Endodermal cell (in vitro differentiated cells): ENCODE measurements at regions not wholly inside any gene's neighbourhood (a gene's known extent, or its start where the extent isn't known, plus 50 kb on each side); places are given as distances from the start of the nearest gene placed in this dataset.
A peak's percentile ranks its signal among the peaks of the same experiment; 100 is the strongest.

Experiments used
- DNase-seq: peaks from one replicate; pipeline ENCODE4 v3.0.0-alpha.2; 2017
- H3K27ac ChIP-seq: 2 replicates; pipeline ENCODE4 v1.5.1; 2013; ENCODE audit warnings: mild to moderate bottlenecking, low read depth, low read length, moderate library complexity
- H3K27me3 ChIP-seq: 2 replicates; pipeline ENCODE4 v1.6.1; 2013; ENCODE audit warnings: mild to moderate bottlenecking, low read length, moderate library complexity; ENCODE audit not compliant: insufficient read depth, control insufficient read depth, poor library complexity, severe bottlenecking
- H3K36me3 ChIP-seq: 2 replicates; pipeline ENCODE4 v1.7.0; 2013; ENCODE audit warnings: mild to moderate bottlenecking, low read length, moderate library complexity; ENCODE audit not compliant: control insufficient read depth, insufficient read depth
- H3K4me1 ChIP-seq: one replicate; pipeline ENCODE4 v1.7.0; 2013; ENCODE audit warnings: low read length; ENCODE audit not compliant: control insufficient read depth, insufficient read depth
- H3K4me3 ChIP-seq: 2 replicates; pipeline ENCODE4 v1.5.1; 2013; ENCODE audit warnings: mild to moderate bottlenecking, low read length, moderate library complexity
- H3K9ac ChIP-seq: 2 replicates; pipeline ENCODE4 v1.6.1; 2013; ENCODE audit warnings: mild to moderate bottlenecking, low read length, moderate library complexity; ENCODE audit not compliant: poor library complexity, severe bottlenecking; ENCODE audit errors: extremely low read depth
- H3K9me3 ChIP-seq: 2 replicates; pipeline ENCODE4 v1.6.1; 2013; ENCODE audit warnings: mild to moderate bottlenecking, low read length, moderate library complexity; ENCODE audit not compliant: control insufficient read depth
- H3K27ac Mint-ChIP-seq: 2 replicates; pipeline ENCODE4 v1.8.0; 2020; ENCODE audit warnings: mixed read lengths
- H3K27me3 Mint-ChIP-seq: 2 replicates; pipeline ENCODE4 v1.8.0; 2021; ENCODE audit warnings: mild to moderate bottlenecking, mixed read lengths; ENCODE audit not compliant: insufficient read depth
- H3K36me3 Mint-ChIP-seq: 2 replicates; pipeline ENCODE4 v1.8.0; 2020; ENCODE audit warnings: low read depth, mixed read lengths
- H3K4me1 Mint-ChIP-seq: 2 replicates; pipeline ENCODE4 v1.8.0; 2020; ENCODE audit warnings: mixed read lengths
- H3K4me3 Mint-ChIP-seq: 2 replicates; pipeline ENCODE4 v1.8.0; 2020; ENCODE audit warnings: mild to moderate bottlenecking, moderate library complexity, mixed read lengths
- H3K9me3 Mint-ChIP-seq: 2 replicates; pipeline ENCODE4 v1.8.0; 2020; ENCODE audit warnings: mild to moderate bottlenecking, mixed read lengths
- WGBS, 2 experiments: methylation state at CpG; one replicate each; pipeline versions ENCODE4 v1.1.5 to v1.1.7; 2013; ENCODE audit warnings: missing lambda C conversion rate in 2 of 2, mixed read lengths in 1 of 2; ENCODE audit not compliant: insufficient coverage in 1 of 2, insufficient read length in 1 of 2; 5-methylcytosine and 5-hydroxymethylcytosine counted together
- TF ChIP-seq, protein P1 (sequence below): fragments of 200-600 bp; sonication (generic); conservative IDR thresholded peaks from 2 replicates; pipeline ENCODE4 v1.5.0; 2021; ENCODE audit warnings: antibody characterized with exemption, mild to moderate bottlenecking

DNA sequence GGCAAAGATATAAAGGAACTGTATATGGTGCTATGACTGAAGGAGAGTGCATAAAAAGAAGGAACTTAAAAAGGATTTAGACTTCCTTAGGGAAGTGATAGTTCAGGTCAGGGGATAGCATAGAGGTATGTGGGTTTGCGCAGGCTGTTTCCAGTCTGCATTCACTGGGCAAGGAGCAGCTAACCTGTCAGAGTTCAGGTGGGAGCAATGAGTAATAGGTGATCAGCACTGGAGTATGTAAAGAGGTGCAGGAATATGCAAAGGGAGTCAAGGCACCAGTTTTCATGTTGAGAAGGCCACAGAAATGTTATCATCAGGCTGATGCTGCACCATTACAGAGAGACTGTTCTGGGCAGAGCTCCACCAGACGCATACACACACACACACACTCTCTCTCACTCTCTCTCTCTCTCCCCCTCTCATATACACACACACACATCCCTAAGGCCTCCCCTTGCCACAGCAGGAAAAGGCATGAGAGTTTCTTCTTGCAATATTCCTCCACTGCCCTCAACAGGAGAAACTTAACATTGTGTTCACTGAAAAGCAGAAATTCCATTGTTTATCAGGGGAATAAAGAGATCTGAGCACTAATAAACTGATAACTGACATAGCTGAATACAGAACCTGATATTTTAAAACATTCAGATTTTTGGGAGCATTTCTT is 256.4 kb upstream of the GRID2 start:
- H3K4me3 Mint-ChIP-seq: no peak overlapping the region
- H3K36me3 Mint-ChIP-seq: no peaks in the 10 kb centered on the region
- 83 to 100% methylated on average over 1 to 2 of the region's 2 CpGs for WGBS, 2 experiments
- no peak overlapping the region for H3K27ac Mint-ChIP-seq
- Histone ChIP-seq H3K36me3 (no peaks in the 10 kb centered on the region), H3K27me3 (no peaks in the 10 kb centered on the region), H3K27ac (no peak overlapping the region), H3K9me3 (peaks cover 4% of the 10 kb centered on the region), H3K4me1 (no peaks in the 10 kb centered on the region), H3K9ac (no peak overlapping the region), H3K4me3 (no peak overlapping the region)
- peaks cover 10% of the 10 kb centered on the region for H3K9me3 Mint-ChIP-seq
- H3K27me3 Mint-ChIP-seq: peaks cover 8% of the 10 kb centered on the region
- peaks cover 10% of the 10 kb centered on the region for H3K4me1 Mint-ChIP-seq
- TF ChIP-seq, protein P1, sequence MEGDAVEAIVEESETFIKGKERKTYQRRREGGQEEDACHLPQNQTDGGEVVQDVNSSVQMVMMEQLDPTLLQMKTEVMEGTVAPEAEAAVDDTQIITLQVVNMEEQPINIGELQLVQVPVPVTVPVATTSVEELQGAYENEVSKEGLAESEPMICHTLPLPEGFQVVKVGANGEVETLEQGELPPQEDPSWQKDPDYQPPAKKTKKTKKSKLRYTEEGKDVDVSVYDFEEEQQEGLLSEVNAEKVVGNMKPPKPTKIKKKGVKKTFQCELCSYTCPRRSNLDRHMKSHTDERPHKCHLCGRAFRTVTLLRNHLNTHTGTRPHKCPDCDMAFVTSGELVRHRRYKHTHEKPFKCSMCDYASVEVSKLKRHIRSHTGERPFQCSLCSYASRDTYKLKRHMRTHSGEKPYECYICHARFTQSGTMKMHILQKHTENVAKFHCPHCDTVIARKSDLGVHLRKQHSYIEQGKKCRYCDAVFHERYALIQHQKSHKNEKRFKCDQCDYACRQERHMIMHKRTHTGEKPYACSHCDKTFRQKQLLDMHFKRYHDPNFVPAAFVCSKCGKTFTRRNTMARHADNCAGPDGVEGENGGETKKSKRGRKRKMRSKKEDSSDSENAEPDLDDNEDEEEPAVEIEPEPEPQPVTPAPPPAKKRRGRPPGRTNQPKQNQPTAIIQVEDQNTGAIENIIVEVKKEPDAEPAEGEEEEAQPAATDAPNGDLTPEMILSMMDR: peak; percentile 50
- no peak for DNase-seq

DNA sequence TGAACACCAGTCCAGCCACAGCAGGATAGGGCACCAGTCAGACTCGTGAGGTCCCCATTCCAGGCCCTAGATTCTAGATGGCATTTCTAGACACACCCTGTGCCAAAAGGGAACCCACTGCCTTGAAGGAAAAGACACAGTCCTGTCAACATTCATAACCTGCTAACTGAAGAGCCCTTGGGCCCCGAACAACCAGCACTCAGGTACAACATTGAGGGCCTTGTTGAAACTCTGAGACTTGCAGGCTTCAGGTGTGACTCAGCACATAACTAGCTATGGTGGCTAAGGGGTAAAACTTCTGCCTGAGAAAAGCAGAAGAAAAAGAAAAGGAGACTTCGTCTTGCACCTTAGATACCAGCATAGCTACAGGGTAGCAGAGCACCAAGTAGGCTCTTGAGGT is 252.9 kb upstream of the GRID2 start:
- Mint-ChIP-seq H3K4me1 (peaks cover 7% of the 10 kb centered on the region), H3K4me3 (no peak overlapping the region), H3K9me3 (peaks cover 3% of the 10 kb centered on the region), H3K27me3 (no peaks in the 10 kb centered on the region), H3K27ac (no peak overlapping the region), H3K36me3 (no peaks in the 10 kb centered on the region)
- H3K27me3 ChIP-seq: no peaks in the 10 kb centered on the region
- no peak overlapping the region for H3K4me3 ChIP-seq
- no peak for DNase-seq
- H3K9me3 ChIP-seq: peaks cover 4% of the 10 kb centered on the region
- no peak overlapping the region for H3K9ac ChIP-seq
- 64 to 89% methylated on average over 2 to 3 of the region's 3 CpGs for WGBS, 2 experiments
- no peaks in the 10 kb centered on the region for H3K4me1 ChIP-seq
- TF ChIP-seq, protein P1: no peak
- H3K36me3 ChIP-seq: no peaks in the 10 kb centered on the region
- no peak overlapping the region for H3K27ac ChIP-seq

DNA sequence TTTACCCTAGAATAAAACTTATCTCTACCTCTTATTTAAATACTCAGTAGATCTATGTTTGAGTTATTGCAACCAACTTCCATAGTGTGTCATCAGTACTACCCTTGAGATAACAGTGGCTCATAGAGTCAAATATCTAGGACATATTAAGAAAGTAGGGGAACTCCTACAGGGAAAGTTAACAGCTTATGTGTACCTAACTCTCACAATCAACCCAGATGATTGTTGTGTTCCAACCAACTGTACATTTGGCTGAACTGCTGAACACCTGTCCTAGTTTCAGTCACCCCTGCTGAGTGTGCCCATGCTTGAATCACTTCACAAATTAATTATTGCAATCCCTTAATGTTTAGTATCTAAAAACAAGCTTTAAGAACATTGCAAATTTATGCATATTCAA is 244.2 kb upstream of the GRID2 start:
- no peak overlapping the region for H3K4me3 ChIP-seq
- Mint-ChIP-seq H3K4me3 (no peak overlapping the region), H3K27ac (no peak overlapping the region)

More for the DNA sequence above, 244.2 kb upstream of the GRID2 start:
- no peaks in the 10 kb centered on the region for H3K9me3 Mint-ChIP-seq
- no peaks in the 10 kb centered on the region for H3K36me3 ChIP-seq
- no peaks in the 10 kb centered on the region for H3K4me1 ChIP-seq
- no peaks in the 10 kb centered on the region for H3K36me3 Mint-ChIP-seq
- H3K9me3 ChIP-seq: no peaks in the 10 kb centered on the region
- H3K4me1 Mint-ChIP-seq: peaks cover 2% of the 10 kb centered on the region
- H3K27me3 Mint-ChIP-seq: no peaks in the 10 kb centered on the region
- no peaks in the 10 kb centered on the region for H3K27me3 ChIP-seq
- no peak for DNase-seq
- no peak overlapping the region for H3K27ac ChIP-seq
- TF ChIP-seq, protein P1: no peak
- no peak overlapping the region for H3K9ac ChIP-seq
